ENCODE measurements at regions not wholly inside any gene's neighbourhood (a gene's known extent, or its start where the extent isn't known, plus 50 kb on each side); places are given as distances from the start of the nearest gene placed in this dataset.

DNA sequence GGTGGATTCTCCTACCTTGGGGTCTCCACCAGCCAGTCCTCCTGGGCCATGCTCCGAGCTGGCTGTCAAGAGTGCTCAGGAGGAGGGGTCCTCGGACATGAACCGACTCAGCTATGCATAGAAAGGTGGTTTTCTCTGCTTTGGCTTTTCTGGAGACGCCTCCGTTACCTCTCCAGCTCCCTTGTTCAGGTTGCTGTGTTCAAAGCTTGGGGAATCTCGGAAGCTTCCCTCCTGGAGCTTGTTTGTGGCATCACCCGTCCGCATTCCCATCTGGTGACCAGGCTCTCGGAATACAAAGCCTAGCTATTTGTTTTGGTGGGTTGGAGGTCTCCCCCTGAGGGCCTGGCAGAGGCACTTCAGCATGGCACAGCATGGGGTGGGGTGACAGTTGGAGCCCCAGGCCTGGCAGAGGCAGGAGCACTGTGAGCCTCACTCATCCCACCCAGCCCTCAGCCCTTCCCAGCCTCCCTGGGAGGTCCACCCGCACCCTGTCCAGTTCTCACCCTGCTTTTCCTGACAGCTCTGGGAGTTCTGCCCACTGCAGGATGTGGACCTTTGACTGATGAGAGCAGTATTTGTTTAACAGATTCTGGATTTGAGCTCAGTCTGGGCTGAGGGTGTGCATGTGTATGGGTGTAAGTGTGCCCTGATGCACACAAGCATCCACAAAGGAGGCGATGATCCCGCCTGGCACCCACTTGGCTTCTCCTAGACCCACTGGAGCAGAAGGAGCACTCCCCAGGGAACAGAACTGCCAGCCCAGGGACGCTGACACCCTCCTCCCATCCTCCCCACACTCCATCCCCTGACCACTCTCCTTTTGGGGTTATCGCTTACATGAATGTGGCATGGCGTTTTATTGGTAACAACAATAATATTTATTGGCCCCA is 107.3 kb upstream of the HS6ST1 start:
- H3K4me1 ChIP-seq (ENCODE audit: control insufficient read depth in 1 of 2, insufficient read depth in 2 of 2, low read depth in 1 of 2, low read length in 1 of 2) = peaks cover 0 to 42% of the 10 kb centered on the region in 2 experiments; a peak in 2 of 4 replicates
- 51% methylated on average over 12 of the region's 15 CpGs for WGBS (ENCODE audit: low lambda C conversion rate)
- CTCF ChIA-PET = interaction anchor here (0.9 to 1.7 kb wide), 7 partner anchors 11 to 311 kb away, joined by 3 to 4 read pairs (median 3); no protein-coding TSS in a partner anchor

DNA sequence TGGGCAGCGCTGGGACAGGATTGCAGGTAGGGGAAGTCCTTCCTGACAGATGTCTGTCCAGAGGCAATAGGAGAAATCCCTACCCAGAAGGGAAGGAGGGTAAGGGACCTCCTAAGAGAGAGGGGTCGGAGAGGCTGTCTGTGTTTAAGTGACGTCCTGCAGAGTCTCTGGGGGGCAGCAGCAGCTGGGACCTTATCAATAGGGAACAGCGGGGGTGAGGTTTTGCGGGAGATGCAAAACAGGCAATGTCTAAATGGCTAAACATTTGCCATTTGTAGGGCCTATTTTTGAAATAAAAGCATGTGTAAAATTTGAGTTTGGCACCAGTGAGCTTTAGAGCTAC is 108.7 kb upstream of the HS6ST1 start:
- ChIA-PET POLR2A (interaction anchor here (1.2 to 2.1 kb wide), 2 partner anchors 14 to 111 kb away, joined by 3 to 6 read pairs; no protein-coding TSS in a partner anchor), CTCF (interaction anchor here (0.7 to 1.7 kb wide), 8 partner anchors 10 to 309 kb away, joined by 3 to 9 read pairs (median 3); no protein-coding TSS in a partner anchor)
- H3K4me2 ChIP-seq = no peak overlapping the region
- H3K4me1 ChIP-seq (ENCODE audit: control insufficient read depth in 1 of 2, insufficient read depth in 2 of 2, low read depth in 1 of 2, low read length in 1 of 2) = peaks cover 0 to 38% of the 10 kb centered on the region in 2 experiments; a peak in 2 of 4 replicates
- no peaks in the 10 kb centered on the region for H3K36me3 ChIP-seq (replicated peaks in 1 of 2; ENCODE audit: control insufficient read depth in 1 of 2, insufficient read depth in 2 of 2, low read length in 1 of 2)
- DNase-seq = no peak
- 50% methylated on average over 5 of the region's 5 CpGs for WGBS (ENCODE audit: low lambda C conversion rate)
- no peaks in the 10 kb centered on the region for H3K9me2 ChIP-seq
- H3F3A ChIP-seq (replicated peaks; ENCODE audit: insufficient read depth) = no peaks in the 10 kb centered on the region
- no peak overlapping the region for H2AFZ ChIP-seq (ENCODE audit: low read depth)
- H3K9me3 ChIP-seq = no peaks in the 10 kb centered on the region
- no peaks in the 10 kb centered on the region for H4K20me1 ChIP-seq (ENCODE audit: insufficient read depth)
- H3K9ac ChIP-seq = no peak overlapping the region
- no peak overlapping the region for H3K4me3 ChIP-seq (ENCODE audit: low read depth in 2 of 2, low read length in 1 of 2)
- H3K79me2 ChIP-seq (ENCODE audit: insufficient read depth) = no peaks in the 10 kb centered on the region
- H3K27ac ChIP-seq (ENCODE audit: low read depth in 2 of 2, low read length in 1 of 2) = no peak overlapping the region
- no peaks in the 10 kb centered on the region for H3K27me3 ChIP-seq (ENCODE audit: insufficient read depth)
- no peak for TF ChIP-seq EP300 (IDR thresholded peaks at IDR 0.05; ENCODE audit: borderline replicate concordance in 1 of 2, low read depth in 1 of 2, low read length in 1 of 2)
- no peak for TF ChIP-seq TAF1 (IDR thresholded peaks at IDR 0.05; ENCODE audit: borderline replicate concordance, low read depth, low read length)
- no peak for TF ChIP-seq FOXJ3 (CRISPR knock-in tag; IDR thresholded peaks at IDR 0.05)
- no peak for TF ChIP-seq RCOR1 (IDR thresholded peaks at IDR 0.05; ENCODE audit: low read length)
- TF ChIP-seq, protein P1, sequence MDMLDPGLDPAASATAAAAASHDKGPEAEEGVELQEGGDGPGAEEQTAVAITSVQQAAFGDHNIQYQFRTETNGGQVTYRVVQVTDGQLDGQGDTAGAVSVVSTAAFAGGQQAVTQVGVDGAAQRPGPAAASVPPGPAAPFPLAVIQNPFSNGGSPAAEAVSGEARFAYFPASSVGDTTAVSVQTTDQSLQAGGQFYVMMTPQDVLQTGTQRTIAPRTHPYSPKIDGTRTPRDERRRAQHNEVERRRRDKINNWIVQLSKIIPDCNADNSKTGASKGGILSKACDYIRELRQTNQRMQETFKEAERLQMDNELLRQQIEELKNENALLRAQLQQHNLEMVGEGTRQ (IDR thresholded peaks at IDR 0.05; ENCODE audit: borderline replicate concordance, low read depth, low read length) = no peak
- TF ChIP-seq GATA2 (CRISPR knock-in tag; IDR thresholded peaks at IDR 0.05) = no peak
- TF ChIP-seq, protein P2, sequence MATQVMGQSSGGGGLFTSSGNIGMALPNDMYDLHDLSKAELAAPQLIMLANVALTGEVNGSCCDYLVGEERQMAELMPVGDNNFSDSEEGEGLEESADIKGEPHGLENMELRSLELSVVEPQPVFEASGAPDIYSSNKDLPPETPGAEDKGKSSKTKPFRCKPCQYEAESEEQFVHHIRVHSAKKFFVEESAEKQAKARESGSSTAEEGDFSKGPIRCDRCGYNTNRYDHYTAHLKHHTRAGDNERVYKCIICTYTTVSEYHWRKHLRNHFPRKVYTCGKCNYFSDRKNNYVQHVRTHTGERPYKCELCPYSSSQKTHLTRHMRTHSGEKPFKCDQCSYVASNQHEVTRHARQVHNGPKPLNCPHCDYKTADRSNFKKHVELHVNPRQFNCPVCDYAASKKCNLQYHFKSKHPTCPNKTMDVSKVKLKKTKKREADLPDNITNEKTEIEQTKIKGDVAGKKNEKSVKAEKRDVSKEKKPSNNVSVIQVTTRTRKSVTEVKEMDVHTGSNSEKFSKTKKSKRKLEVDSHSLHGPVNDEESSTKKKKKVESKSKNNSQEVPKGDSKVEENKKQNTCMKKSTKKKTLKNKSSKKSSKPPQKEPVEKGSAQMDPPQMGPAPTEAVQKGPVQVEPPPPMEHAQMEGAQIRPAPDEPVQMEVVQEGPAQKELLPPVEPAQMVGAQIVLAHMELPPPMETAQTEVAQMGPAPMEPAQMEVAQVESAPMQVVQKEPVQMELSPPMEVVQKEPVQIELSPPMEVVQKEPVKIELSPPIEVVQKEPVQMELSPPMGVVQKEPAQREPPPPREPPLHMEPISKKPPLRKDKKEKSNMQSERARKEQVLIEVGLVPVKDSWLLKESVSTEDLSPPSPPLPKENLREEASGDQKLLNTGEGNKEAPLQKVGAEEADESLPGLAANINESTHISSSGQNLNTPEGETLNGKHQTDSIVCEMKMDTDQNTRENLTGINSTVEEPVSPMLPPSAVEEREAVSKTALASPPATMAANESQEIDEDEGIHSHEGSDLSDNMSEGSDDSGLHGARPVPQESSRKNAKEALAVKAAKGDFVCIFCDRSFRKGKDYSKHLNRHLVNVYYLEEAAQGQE (IDR thresholded peaks at IDR 0.05; ENCODE audit: low read depth, low read length) = no peak
- TF ChIP-seq TCF12 (IDR thresholded peaks at IDR 0.05) = no peak
- TF ChIP-seq NFIC (IDR thresholded peaks at IDR 0.05; ENCODE audit: borderline replicate concordance) = no peak
- no peak for TF ChIP-seq CHD2 (IDR thresholded peaks at IDR 0.05; ENCODE audit: low read length, partially characterized antibody)

More for the DNA sequence above, 107.3 kb upstream of the HS6ST1 start:
- no peak overlapping the region for H3K4me3 ChIP-seq (ENCODE audit: low read depth in 2 of 2, low read length in 1 of 2)
- no peaks in the 10 kb centered on the region for H3K9me3 ChIP-seq
- H3F3A ChIP-seq (replicated peaks; ENCODE audit: insufficient read depth) = no peaks in the 10 kb centered on the region
- no peak overlapping the region for H3K4me2 ChIP-seq
- TF ChIP-seq, protein P2 (IDR thresholded peaks at IDR 0.05; ENCODE audit: low read depth, low read length) = no peak
- TF ChIP-seq, protein P3, sequence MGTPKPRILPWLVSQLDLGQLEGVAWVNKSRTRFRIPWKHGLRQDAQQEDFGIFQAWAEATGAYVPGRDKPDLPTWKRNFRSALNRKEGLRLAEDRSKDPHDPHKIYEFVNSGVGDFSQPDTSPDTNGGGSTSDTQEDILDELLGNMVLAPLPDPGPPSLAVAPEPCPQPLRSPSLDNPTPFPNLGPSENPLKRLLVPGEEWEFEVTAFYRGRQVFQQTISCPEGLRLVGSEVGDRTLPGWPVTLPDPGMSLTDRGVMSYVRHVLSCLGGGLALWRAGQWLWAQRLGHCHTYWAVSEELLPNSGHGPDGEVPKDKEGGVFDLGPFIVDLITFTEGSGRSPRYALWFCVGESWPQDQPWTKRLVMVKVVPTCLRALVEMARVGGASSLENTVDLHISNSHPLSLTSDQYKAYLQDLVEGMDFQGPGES (IDR thresholded peaks at IDR 0.05; ENCODE audit: low read depth, low read length) = no peak
- TF ChIP-seq YY1 (IDR thresholded peaks at IDR 0.05; ENCODE audit: low read depth) (no peak), FOXM1 (IDR thresholded peaks at IDR 0.05; ENCODE audit: low read depth) (no peak)
- no peaks in the 10 kb centered on the region for H3K36me3 ChIP-seq (replicated peaks in 1 of 2; ENCODE audit: control insufficient read depth in 1 of 2, insufficient read depth in 2 of 2, low read length in 1 of 2)
- no peaks in the 10 kb centered on the region for H4K20me1 ChIP-seq (ENCODE audit: insufficient read depth)
- no peak overlapping the region for H2AFZ ChIP-seq (ENCODE audit: low read depth)
- no peaks in the 10 kb centered on the region for H3K9me2 ChIP-seq
- H3K27ac ChIP-seq (ENCODE audit: low read depth in 2 of 2, low read length in 1 of 2) = peak overlapping the region in 1 of 2 experiments; percentile 94; a peak in 2 of 4 replicates
- no peak overlapping the region for H3K9ac ChIP-seq
- no peaks in the 10 kb centered on the region for H3K79me2 ChIP-seq (ENCODE audit: insufficient read depth)
- DNase-seq = no peak
- no peaks in the 10 kb centered on the region for H3K27me3 ChIP-seq (ENCODE audit: insufficient read depth)
- POLR2A ChIA-PET = interaction anchor here (1.2 to 2.1 kb wide), 3 partner anchors 12 to 109 kb away, joined by 3 to 6 read pairs (median 4); no protein-coding TSS in a partner anchor

Data from SK-N-SH (cell line).